ENCODE measurements at regions not wholly inside any gene's neighbourhood (a gene's known extent, or its start where the extent isn't known, plus 50 kb on each side); places are given as distances from the start of the nearest gene placed in this dataset.
"Not testable (repeated sequence)": the region's sequence is repeated elsewhere in the genome, so short reads cannot be mapped to it uniquely, and the experiment has no call there.

DNA sequence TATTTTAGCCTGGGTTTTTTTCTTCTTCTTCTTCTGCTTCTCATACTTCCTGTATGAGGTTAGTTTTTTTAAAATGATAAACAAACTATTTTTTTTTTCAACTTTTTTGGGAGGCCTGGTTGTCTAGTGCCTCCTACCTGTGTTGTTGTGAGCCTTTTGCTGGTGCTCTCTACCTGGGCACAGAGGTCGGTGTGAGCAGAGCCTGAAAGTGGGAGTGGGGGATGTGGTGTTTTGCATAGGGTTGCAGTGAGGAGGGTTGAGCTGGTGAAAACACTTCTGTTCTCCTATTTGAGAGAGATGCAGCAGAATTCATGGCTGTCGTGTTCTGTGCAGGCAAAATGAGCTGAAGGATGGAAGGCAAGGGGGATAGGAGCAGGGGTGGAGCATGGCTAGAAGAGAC, 232.7 kb upstream of the PLGLB2 start:
- DNase-seq (ENCODE audit: low read depth), result not testable (repeated sequence)

DNA sequence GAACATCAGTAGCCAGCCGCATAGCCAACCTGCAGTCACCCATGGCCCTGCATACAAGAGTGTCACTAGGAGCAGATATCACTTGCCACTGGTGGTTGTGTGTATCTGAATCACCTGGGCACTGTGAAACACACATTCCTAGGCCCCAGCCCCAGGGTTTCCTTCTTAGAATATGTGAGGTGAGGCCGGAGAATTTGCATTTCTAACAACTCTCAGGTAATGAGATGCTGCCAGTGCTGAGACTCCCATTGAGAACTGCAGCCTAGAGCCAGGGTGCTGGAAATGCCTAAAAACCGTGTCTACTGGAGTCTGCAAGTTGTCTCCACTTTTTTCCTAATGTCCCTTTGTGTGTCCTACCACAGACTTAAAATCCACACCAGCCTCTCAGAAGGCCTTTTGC, 232.0 kb upstream of the PLGLB2 start:
- not testable (repeated sequence) for DNase-seq (ENCODE audit: low read depth)

DNA sequence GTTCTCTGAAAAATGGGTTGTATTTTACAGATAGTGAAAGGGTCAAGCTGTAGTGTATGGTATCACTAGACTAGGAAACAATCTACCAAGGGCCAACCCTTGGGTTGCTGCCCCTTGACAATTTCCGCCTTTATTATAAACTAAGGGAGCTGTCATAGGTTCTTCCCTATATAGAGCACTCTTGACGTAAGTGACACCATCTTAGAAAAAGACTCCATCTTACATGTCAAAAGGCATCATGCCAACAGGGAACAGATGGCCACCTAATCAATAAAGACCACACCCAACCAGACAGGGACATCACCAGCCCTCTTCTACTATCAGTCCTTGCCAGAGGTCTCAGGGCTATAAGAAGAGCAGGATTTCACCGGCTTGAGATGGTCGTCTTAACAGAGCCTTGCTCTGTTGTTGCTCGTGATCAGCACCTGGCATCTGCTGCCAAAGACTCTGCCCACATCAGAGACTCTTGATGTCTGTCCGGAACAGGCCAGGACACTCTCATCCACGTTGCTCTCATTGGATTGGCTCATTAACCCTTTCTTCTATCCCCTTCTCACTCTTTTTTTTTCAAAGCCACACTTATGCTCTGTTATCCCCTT, 231.4 kb upstream of the PLGLB2 start:
- DNase-seq (ENCODE audit: low read depth), result not testable (repeated sequence)

DNA sequence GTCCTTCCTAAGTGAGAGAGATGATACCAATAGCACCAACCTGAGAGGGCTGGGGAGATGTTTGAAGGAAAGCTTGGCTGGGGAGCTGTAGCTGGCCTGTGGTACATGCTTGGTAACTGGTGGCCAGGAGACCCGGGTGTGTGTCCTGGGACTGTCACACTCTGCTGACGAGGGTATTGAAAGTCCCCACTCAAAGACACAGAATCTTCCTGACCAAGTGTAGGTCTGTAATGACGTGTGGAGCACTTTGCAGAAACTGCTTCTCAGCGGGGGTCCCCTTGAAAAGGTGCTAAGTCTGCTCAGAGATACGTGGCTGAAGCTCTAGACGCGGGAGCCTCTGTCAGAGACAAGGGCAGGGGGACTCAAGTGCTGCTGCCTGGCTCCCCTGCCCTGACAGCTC, 230.4 kb upstream of the PLGLB2 start:
- not testable (repeated sequence) for DNase-seq (ENCODE audit: low read depth)

DNA sequence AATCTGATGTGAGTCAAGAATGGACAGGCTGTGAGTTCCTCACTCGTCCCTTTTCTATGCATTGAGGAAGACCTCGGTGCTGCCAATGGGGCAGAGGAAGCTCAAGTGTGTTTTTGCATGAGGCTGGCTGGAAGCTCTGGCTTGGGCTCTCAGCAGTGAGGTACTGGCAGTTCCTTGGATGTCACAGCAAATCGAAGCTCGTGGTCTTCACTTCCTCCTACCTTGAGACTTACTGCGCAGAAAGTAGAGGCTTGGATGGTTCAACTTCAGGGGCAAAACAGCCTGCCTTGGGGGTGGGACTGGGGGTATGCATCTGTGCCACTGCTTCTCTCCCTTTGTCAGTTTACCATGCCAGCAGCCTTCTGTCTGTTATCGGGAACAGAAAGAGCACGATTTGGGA, 229.8 kb upstream of the PLGLB2 start:
- DNase-seq (ENCODE audit: low read depth), result not testable (repeated sequence)

DNA sequence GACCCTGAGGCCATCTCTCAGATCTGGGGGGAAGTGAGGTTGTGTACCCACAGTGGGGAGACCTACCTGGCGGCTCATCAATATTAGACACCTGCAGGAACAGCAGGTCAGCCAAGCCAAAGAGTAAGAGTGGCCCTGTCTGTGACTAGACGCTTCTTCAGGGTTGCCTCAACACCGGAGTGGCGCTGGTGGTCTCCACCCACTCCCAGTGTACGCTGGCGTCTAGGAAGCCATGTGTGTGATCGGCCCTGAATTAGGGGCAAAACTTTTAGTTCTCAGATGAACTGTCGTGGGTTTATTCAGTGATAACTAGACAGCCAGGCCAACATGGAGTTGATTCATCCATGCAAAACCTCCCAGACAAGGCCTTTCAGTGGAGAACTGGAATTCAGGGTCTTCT, 229.3 kb upstream of the PLGLB2 start:
- DNase-seq (ENCODE audit: low read depth), result not testable (repeated sequence)

DNA sequence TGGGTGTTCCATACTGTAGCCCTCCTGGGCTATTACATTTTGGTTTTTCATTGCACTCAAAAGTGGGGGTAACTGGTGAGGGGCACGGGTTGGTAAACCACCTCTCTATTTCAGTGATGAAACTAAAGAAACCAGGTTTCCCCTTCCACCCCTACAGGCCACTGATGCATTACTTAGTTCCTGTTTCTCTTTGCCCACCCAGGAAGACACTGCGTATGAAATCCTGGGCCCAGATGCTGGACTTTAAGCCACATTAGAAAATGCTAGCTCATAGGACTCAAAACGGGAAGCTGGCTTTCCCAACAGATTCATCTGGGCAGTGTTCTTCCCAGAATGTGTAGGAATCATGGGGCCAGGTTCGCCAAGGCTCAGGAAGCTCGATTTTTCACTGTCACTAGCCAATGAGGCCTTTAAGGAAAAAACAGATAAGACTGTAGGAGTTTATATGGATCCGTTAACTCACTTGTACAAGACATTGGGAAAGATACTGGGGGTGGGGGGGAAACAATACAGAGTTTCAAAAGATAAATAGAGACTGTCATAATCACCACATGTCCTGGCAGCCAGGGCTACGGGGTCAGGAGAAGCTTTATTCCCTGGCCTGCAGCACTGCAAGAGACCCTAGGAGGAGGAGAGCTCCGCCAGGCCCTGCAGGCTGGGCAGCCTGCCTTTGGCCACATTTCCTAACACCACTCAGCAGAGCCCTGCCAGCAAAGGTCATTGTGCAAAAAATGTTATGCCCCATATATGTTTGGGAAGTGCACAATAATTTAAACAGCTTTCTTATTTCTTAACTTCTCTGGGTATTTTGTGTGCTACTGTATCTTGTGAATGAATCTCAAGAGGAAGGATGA, 228.5 kb upstream of the PLGLB2 start:
- not testable (repeated sequence) for DNase-seq (ENCODE audit: low read depth)

DNA sequence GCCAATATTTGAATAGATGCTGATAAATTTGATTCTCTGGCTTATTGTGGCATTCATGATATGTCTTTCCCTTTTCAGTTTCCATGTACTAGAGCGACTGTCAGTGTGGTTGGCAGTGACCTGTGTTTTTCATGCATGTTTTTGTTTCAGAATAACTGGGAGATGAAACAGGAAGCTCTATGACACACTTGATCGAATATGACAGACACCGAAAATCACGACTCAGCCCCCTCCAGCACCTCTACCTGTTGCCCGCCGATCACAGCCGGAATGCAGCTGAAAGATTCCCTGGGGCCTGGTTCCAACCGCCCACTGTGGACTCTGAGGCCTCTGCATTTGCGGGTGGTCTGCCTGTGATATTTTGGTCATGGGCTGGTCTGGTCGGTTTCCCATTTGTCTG, 226.8 kb upstream of the PLGLB2 start:
- not testable (repeated sequence) for DNase-seq (ENCODE audit: low read depth)

DNA sequence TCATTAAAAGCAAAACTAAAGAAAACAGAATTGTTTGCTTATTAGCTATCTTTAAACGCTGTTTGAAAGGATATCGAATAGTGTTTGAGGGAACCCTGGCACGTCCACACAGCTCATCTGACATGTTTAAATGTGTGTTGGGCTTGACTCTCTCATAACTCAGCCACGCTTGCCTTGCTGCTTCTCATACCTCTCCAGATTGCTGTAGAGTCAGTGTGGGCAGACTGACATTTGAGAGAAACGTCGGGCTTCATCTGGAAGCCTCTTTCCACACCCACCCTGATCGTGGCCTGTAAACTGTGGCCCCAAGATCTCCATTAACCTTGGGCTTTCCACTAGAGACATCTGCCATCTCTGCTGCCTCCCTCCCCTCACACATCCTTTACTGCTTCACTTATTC, 226.4 kb upstream of the PLGLB2 start:
- not testable (repeated sequence) for DNase-seq (ENCODE audit: low read depth)

DNA sequence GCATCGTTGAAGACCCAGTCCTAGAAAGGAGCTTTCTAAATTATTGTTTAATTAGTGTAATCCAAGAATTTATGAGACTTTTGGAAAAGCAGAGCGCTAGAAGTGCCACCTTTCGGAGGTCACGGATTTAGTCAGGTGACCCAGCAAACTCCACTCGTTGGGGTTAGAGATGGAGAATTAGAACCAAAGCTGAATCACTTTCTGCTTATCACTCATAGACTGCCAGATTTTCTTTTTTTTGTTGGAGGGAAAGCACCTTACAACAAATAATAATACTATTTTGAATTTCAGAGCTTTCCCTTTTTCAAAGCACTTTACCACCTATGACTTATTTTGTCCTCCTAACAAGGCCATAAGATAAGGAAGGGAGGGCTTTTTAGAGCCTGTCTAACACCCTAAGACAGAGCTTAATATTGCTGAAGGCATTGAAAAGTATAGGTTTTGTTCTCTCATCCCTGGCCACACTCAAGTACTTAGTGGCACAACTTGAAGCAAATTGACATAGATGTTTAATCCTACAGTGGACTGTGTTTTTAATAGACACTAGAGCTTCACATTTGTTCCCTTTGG, 223.2 kb upstream of the PLGLB2 start:
- DNase-seq (ENCODE audit: low read depth), result not testable (repeated sequence)

DNA sequence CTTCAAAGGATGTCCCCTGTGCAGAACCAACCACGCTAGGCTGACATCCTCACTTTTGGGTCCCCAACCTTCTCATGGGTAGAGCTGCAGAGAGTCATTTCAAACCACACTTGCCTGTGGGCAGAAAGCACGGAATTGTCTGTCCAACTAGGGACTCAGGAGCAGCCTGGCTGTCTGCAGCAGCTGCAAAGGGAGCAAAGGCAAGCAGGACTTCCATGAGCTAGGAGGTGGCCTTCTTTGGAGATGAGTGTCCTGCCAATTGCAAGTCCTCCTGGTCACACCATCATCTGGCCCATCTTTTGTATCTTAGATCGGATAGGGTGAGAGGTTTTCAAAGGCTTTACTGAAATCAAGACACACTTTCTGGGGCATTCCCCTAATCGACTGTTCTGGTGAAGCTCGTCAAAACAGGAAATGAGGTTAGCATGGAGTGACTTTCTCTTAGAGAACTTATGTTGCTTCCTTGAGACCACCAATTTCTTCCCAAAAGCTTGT, 222.3 kb upstream of the PLGLB2 start:
- not testable (repeated sequence) for DNase-seq (ENCODE audit: low read depth)

DNA sequence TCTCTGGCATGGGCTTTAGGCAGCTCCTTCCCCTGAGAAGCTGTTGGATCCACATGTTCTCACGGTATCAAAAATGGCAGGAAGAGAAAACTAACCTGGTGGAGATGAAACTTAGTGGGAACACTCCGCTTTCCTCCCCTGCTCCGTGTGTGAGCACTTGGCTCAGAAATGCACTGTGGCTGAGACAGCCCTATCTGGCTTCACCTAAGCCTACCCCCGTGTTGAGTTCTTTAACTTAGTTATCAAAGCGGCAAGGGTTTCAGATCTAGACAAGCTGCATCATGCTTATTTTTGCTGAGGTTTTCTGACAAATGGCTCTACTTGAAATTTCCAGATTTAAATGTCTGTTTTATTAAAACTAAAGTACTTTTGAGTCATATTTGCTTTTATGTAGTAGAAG, 221.6 kb upstream of the PLGLB2 start:
- not testable (repeated sequence) for DNase-seq (ENCODE audit: low read depth)

DNA sequence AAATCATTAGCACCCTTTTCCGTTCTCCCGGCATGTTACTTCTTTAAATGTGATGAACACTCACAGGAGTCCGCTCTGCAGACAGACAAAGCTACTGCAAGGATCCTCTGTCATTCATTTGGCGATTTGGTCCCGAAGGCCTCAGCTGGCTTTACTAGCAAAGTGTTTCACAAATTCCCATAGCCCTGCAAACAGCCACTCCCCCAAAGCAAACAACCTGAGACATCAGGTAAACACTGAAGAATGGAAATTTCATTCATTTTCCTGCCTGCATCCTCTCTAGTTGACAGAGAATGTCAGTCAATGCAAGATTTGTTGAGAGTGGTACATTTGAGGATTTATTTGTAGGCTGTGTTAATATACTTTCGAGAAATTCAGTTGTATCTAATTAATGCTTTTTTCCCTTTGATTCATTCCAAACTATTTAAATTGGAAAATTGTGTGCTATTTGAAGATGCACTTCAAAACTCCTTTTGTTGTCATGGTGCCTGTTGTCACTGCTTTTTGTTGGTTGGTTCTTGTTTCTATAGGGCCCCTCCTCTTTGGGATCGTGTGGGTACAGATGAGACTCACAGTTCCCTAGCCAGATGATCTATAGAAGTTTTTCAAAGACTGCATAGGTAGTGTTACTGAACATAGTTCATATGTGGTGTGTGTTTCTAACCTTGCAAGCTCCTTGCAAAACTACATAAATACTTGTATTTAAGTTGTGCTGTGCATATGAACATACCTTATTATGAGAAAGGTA, 215.7 kb upstream of the PLGLB2 start:
- not testable (repeated sequence) for DNase-seq (ENCODE audit: low read depth)

DNA sequence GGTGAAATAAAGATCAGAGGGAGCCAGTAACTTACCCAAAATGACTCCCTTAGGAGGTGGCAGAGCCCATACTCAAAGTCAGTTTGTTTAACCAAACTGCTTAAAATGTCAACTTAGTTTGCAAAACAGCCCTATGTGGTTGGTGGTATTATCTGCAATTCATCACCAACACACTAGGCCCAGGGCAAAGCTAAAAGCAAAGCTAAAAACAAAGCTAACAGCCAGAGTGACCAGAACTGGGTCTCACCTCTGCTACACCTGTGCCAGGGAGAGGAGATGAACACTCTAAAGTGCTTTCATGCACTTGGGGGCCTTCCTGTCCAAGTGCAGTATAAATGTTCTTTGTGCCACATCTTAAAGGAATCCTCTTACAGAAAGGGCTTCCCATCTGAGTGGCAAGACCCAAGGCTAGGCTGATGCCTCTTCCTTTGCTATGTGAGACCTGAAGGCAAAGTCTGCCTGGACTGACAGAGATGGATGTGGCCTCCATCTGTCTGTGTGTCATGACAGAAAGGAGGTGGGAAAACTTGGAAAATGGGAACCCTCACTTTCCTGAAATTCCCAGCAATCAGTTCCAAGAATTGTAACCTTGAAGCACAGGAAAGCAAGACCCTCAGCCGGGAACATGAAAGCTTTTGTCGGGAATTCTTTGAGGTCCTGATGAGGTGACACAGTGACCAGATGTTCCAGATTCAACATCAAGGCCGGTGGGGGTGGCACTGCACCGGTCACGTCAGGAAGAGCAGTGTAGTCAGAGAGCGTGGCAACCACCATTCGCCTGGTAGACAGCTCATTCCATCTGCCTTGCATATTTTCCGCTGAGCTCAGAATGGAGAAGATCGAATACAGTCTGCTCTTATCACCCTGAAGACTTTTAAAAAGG, 214.3 kb upstream of the PLGLB2 start:
- not testable (repeated sequence) for DNase-seq (ENCODE audit: low read depth)

DNA sequence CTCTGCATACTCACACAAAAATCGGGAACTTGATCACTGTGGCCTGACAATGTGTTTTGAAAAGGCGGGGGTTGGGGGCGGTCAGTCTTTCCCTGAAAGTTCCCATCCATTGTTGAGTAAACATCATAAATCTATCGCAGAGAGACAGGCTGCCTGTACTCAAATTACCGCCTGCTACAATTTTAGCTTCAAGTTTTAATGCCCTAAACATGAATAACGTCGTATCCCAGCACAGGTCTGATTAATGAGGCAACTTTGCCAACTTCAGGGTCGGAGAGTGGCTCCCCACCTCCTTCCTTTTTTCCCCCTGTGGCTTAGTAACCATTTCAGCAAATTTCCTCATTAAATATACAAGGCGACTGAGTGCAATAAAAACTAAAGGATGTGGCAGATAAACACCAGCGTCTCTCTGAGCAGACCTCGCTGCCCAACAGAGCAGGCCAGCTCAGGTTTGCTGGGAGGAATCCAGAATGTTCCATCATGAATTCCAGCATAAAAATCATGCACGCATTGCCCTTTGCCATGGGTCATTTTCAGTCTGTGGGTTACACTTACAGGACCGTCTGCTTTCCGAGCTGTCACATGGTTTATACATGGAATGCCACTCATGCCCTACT, 213.5 kb upstream of the PLGLB2 start:
- DNase-seq (ENCODE audit: low read depth), result not testable (repeated sequence)

DNA sequence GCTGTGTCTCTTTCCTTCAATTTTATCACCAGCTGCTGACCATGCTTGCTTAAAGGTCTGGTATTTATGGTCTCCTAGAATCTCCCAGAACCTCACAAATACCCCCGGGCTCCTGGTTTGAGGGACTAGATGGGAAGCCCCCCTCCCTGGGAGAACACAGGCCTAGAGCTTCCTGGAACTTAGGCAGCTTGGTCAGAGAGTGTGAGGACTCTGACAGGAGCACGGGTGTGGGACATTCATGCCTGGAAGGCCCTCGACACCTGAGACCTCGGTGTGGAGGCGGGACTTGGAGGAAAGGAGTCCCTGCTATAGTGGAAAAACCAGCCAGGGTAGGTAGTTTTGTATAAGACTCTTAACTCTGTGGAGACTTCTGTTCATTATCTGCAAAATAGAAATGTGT, 211.5 kb upstream of the PLGLB2 start:
- not testable (repeated sequence) for DNase-seq (ENCODE audit: low read depth)

DNA sequence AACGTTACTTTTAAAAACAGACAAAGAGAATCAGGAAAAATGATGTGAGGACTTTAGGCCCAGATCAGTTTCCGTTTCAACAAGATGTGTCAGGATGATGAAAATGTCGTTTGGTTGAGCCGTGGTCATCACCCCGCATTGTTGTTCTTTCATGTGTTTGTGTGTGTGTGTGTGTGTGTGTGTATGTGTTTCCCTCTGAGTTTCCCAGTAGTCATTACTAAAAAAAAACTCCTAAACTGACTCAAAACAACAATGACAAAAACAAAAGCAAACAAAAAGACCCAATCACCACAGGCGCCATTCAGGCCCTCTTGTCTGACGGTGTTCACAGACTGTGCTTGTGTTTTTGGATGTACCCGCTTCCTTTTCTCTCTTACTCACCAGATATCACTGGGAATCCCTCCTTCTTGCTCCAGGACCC, 210.6 kb upstream of the PLGLB2 start:
- not testable (repeated sequence) for DNase-seq (ENCODE audit: low read depth)

DNA sequence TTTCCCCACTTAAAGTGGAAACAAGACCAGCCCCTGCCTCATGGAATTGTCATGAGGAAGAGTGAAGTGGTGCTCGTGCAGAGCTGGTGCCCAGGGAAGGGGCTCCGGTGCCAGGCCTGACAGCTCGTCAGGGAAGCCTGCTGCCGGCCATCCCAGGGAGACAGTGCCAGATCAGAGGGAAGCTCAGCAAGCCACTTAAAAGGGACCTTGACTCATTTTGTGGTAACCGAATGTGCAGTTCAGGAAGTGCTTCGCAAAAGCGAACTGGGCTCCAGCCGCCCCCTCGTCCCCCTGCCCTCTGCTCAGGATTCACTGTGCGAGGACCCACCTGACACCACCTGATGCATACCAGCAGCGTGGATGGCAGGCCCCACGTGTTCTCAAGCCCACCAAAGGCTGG, 209.6 kb upstream of the PLGLB2 start:
- DNase-seq (ENCODE audit: low read depth), result not testable (repeated sequence)

DNA sequence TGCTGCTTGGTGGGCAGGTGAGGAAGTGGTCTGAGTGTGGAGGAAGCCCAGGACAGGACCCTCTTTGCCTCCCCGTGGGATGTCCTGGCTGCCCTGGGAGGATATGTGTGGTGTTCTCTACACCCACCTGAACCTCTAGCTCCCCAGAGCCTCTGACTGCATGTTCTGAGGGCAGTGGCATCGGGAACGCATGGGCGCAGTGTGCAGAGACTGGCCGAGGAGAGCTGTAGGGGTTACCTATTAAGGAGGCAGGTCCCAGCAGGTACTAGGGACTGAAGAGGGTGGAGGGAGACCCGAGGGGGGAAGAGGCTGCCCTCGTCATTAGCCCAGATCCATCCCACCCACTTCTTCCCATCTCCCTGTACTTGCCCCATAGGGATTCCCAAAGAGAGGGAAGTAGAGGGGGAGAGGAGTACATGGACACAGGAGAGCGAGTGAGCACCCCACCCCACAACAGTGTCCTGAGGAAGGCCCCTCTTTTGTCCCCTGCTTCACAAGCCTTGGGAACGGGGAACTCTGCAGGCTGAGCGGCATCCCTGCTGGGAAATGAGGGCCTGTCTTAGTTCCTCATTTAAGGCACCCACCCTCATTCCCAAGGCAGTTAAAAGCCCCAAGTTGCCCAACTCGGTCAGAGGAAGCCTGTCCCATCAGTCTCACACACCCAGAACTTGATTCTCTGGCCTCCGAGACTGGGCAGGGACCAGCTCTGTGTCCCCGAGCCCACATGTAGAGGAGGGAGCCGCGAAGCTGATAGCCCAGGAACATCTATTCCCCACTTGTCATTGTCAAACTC, 208.5 kb upstream of the PLGLB2 start:
- not testable (repeated sequence) for DNase-seq (ENCODE audit: low read depth)

DNA sequence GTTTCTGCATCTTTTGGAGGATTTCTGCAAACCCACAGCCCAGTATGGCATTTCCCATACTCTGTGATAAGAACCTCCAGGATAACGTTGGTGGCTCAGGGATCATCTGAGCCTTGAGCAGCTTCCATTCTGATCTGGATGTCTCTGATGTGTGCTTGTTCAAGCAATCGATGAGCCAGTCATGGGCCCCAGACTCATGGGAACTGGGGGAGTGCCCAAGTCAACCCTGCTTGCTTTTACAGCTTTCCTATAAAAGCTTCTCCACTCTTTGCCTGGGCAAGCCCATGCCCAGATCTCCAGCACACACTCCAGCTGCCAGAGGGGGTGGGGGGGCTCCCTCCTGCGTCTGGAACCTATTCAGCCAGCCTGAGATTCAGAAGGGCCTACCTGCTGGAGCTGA, 207.6 kb upstream of the PLGLB2 start:
- not testable (repeated sequence) for DNase-seq (ENCODE audit: low read depth)

Measured in activated gamma-delta T cell treated with anti-CD3 and anti-CD28 coated beads, Interleukin-2, amount 50 U/mL, for 16 hours (primary cell).